Liver (tissue), 3 donors: ENCODE measurements at regions not wholly inside any gene's neighbourhood (a gene's known extent, or its start where the extent isn't known, plus 50 kb on each side); places are given as distances from the start of the nearest gene placed in this dataset.

Experiments used
- CTCF ChIP-seq: fragments of 150-350 bp; IDR thresholded peaks from 2 replicates; pipeline ENCODE4 v1.5.1; 2017; ENCODE audit warnings: improper control_type of control experiment, low read depth, low read length; ENCODE audit not compliant: missing input control
- JUND ChIP-seq, 2 donors: IDR thresholded peaks; 2 replicates each; pipeline ENCODE4 v1.6.1; 2016; ENCODE audit warnings: antibody characterized with exemption in 2 of 2
- TF ChIP-seq, protein P1 (sequence below): IDR thresholded peaks from 2 replicates; pipeline ENCODE4 v1.6.1; 2016; ENCODE audit warnings: antibody characterized with exemption
- donor health status: healthy.
- donor health status: healthy.

DNA sequence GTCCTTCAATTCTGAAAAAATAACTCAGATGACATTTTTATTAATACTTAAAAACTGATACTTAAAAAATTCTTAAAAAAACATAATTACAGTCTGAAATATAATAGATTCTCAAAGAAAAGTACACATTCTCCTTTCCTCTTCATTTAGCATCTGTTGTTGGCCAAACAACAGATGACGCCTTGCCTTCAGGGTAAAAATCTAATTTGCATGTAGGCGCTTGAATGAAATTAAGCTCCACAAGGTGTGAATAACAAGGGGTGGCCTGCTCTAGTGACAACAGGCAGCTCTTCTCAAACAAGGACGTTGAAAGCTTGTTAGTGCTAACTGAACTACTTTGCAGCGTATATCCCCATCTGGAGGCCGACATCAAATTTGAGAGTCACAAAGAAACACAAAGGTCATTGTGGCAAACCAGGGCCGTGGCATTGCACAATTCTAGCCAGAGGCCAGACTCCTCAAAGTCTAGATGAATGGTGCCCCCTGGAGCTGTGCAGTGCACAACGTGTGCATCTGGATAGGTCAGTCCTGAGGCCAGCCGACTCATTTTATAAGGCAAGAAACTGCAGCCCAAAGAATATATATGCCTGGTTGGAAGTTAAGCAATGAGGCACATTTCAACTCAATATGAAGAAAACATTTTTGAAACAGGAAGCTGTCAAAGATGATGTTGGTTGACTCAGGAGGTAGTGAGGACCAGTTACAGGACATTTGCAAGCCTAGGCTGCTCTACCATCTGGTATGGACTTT lies 459.2 kb upstream of the RUNX1 start:
- TF ChIP-seq CTCF (peak; percentile 15), JUND (IDR thresholded peaks at IDR 0.05) (no peak)
- TF ChIP-seq, protein P1, sequence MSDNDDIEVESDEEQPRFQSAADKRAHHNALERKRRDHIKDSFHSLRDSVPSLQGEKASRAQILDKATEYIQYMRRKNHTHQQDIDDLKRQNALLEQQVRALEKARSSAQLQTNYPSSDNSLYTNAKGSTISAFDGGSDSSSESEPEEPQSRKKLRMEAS = no peak
